ENCODE measurements at regions not wholly inside any gene's neighbourhood (a gene's known extent, or its start where the extent isn't known, plus 50 kb on each side); places are given as distances from the start of the nearest gene placed in this dataset.

DNA sequence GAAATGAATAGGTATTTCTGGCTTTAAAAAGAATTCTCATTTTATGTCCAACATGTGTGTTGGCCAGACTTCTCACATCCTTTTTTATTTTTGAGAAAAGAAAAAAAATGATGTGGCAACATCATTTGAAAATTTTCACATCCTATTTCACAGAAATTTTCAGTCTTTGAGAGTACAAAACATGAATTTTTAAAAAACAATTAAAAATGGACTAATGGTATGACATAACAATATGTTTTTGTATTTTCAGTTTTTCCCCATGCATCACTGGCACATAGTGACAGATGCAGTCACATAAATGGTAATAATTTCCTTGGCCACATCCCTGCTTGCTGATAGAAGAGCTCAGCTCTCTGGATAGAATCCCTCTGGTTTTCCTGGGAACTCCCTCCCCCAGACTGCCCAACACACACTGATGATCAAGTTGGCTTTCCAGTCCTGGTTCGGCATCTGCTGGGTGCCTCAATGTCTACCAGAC is 188.5 kb upstream of the AGR3 start:
- TF ChIP-seq, protein P1, sequence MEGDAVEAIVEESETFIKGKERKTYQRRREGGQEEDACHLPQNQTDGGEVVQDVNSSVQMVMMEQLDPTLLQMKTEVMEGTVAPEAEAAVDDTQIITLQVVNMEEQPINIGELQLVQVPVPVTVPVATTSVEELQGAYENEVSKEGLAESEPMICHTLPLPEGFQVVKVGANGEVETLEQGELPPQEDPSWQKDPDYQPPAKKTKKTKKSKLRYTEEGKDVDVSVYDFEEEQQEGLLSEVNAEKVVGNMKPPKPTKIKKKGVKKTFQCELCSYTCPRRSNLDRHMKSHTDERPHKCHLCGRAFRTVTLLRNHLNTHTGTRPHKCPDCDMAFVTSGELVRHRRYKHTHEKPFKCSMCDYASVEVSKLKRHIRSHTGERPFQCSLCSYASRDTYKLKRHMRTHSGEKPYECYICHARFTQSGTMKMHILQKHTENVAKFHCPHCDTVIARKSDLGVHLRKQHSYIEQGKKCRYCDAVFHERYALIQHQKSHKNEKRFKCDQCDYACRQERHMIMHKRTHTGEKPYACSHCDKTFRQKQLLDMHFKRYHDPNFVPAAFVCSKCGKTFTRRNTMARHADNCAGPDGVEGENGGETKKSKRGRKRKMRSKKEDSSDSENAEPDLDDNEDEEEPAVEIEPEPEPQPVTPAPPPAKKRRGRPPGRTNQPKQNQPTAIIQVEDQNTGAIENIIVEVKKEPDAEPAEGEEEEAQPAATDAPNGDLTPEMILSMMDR (IDR thresholded peaks at IDR 0.05) = no peak
- no peak for TF ChIP-seq EZH2 (IDR thresholded peaks at IDR 0.05; ENCODE audit: borderline replicate concordance, insufficient read depth, low read depth, low read length, poor library complexity, severe bottlenecking)

Measured in B cell (primary cell).